MM.1S (cell line): ENCODE measurements at regions not wholly inside any gene's neighbourhood (a gene's known extent, or its start where the extent isn't known, plus 50 kb on each side); places are given as distances from the start of the nearest gene placed in this dataset.

Source experiments
- DNase-seq: peaks from one replicate; pipeline ENCODE4 v3.0.0-alpha.2; 2015
- H2AFZ ChIP-seq: fragments of 300-600 bp; sonication (generic); 2 replicates; pipeline ENCODE4 v1.6.0; 2016; ENCODE audit warnings: antibody characterized with exemption, low read length
- H3F3A ChIP-seq: fragments of 300-600 bp; sonication (generic); 2 replicates; pipeline ENCODE4 v1.6.1; 2016; ENCODE audit warnings: mild to moderate bottlenecking, antibody characterized with exemption, low read length, moderate library complexity, mixed read lengths; ENCODE audit not compliant: insufficient read depth
- H3K27ac ChIP-seq: fragments of 300-600 bp; sonication (generic); 2 replicates; pipeline ENCODE4 v1.5.1; 2016; ENCODE audit warnings: mild to moderate bottlenecking, low read length
- H3K27me3 ChIP-seq: fragments of 300-600 bp; sonication (generic); replicated peaks from 2 replicates; pipeline ENCODE4 v1.6.0; 2016; ENCODE audit warnings: low read length; ENCODE audit not compliant: insufficient read depth
- H3K36me3 ChIP-seq: fragments of 300-600 bp; sonication (generic); replicated peaks from 2 replicates; pipeline ENCODE4 v1.6.1; 2016; ENCODE audit warnings: mild to moderate bottlenecking, low read length, mixed read lengths; ENCODE audit not compliant: insufficient read depth
- H3K4me1 ChIP-seq: fragments of 300-600 bp; sonication (generic); 2 replicates; pipeline ENCODE4 v1.6.1; 2016; ENCODE audit warnings: low read length, mixed read lengths
- H3K4me2 ChIP-seq: fragments of 300-600 bp; sonication (generic); 2 replicates; pipeline ENCODE4 v1.6.0; 2016; ENCODE audit warnings: low read depth, low read length
- H3K4me3 ChIP-seq: fragments of 300-600 bp; sonication (generic); 2 replicates; pipeline ENCODE4 v1.5.1; 2016; ENCODE audit warnings: low read length, mixed read lengths
- H3K79me2 ChIP-seq: fragments of 300-600 bp; sonication (generic); 2 replicates; pipeline ENCODE4 v1.6.1; 2016; ENCODE audit warnings: mixed run types, low read length, mixed read lengths
- H3K9ac ChIP-seq: fragments of 300-600 bp; sonication (generic); 2 replicates; pipeline ENCODE4 v1.6.1; 2016; ENCODE audit warnings: low read length, mixed read lengths
- H3K9me2 ChIP-seq: fragments of 300-600 bp; sonication (generic); replicated peaks from 2 replicates; pipeline ENCODE4 v1.6.1; 2016; ENCODE audit warnings: mild to moderate bottlenecking, low read length, mixed read lengths; ENCODE audit not compliant: insufficient read depth
- H3K9me3 ChIP-seq: fragments of 300-600 bp; sonication (generic); replicated peaks from 2 replicates; pipeline ENCODE4 v1.6.1; 2016; ENCODE audit warnings: mild to moderate bottlenecking, low read length, mixed read lengths; ENCODE audit not compliant: insufficient read depth
- H4K20me1 ChIP-seq: fragments of 300-600 bp; sonication (generic); 2 replicates; pipeline ENCODE4 v1.6.1; 2016; ENCODE audit warnings: mild to moderate bottlenecking, low read length, moderate library complexity, mixed read lengths; ENCODE audit not compliant: insufficient read depth
- CTCF ChIP-seq: fragments of 300-600 bp; sonication (generic); IDR thresholded peaks from 2 replicates; pipeline ENCODE4 v1.5.1; 2016; ENCODE audit warnings: antibody characterized with exemption, low read length, mixed read lengths
- EZH2 ChIP-seq: fragments of 300-600 bp; sonication (generic); optimal IDR thresholded peaks from 2 replicates; pipeline ENCODE3; 2017; ENCODE audit warnings: low read depth, mild to moderate bottlenecking, antibody characterized with exemption, low read length, mixed read lengths
- EZH2phosphoT487 ChIP-seq: fragments of 300-600 bp; sonication (generic); IDR thresholded peaks from 2 replicates; pipeline ENCODE4 v1.6.1; 2018; ENCODE audit warnings: antibody characterized with exemption, low read length

DNA sequence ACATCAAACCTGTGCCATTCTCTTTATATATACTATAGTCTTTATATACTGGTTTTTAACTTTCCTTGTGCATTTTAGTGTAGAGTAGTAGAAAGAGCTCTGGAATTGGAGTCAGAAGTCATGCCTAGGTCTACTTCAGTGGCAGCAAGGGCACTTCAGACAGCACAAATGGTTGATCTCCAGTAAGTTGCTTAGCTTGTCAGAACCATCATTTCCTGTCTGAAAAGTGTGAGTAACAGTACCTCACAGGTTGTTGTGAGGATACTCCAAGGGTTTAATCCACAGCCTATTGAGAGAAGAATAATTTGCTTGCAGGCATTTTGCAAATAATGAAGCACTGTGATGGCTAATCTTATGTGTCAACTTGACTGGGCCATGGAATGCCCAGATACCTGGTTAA is 95.8 kb upstream of the NR4A3 start:
- Histone ChIP-seq H3K9me3 (no peaks in the 10 kb centered on the region), H3K27me3 (no peaks in the 10 kb centered on the region), H3K36me3 (no peaks in the 10 kb centered on the region), H3F3A (no peaks in the 10 kb centered on the region), H3K4me2 (no peak overlapping the region), H3K9ac (no peak overlapping the region), H2AFZ (no peak overlapping the region), H3K4me1 (no peaks in the 10 kb centered on the region), H3K27ac (no peak overlapping the region), H3K79me2 (no peaks in the 10 kb centered on the region), H3K9me2 (no peaks in the 10 kb centered on the region), H3K4me3 (no peak overlapping the region), H4K20me1 (no peaks in the 10 kb centered on the region)
- TF ChIP-seq EZH2phosphoT487 (no peak), EZH2 (no peak), CTCF (no peak)
- no peak for DNase-seq

GRCh38 chr9:99726758-99727157 is 94.9 kb upstream of the NR4A3 start:
- H3K27me3 ChIP-seq, result no peaks in the 10 kb centered on the region
- DNase-seq, result no peak
- H3K9me3 ChIP-seq, result no peaks in the 10 kb centered on the region
- H3K4me3 ChIP-seq, result no peak overlapping the region
- no peak overlapping the region for H2AFZ ChIP-seq
- no peaks in the 10 kb centered on the region for H3K36me3 ChIP-seq
- H3K79me2 ChIP-seq, result no peaks in the 10 kb centered on the region
- TF ChIP-seq EZH2phosphoT487 (no peak), EZH2 (no peak), CTCF (no peak)
- H3K4me2 ChIP-seq, result no peak overlapping the region
- H3K9ac ChIP-seq, result no peak overlapping the region
- H3K4me1 ChIP-seq, result no peaks in the 10 kb centered on the region
- H3K9me2 ChIP-seq, result no peaks in the 10 kb centered on the region
- H4K20me1 ChIP-seq, result no peaks in the 10 kb centered on the region
- no peaks in the 10 kb centered on the region for H3F3A ChIP-seq
- H3K27ac ChIP-seq, result no peak overlapping the region

DNA sequence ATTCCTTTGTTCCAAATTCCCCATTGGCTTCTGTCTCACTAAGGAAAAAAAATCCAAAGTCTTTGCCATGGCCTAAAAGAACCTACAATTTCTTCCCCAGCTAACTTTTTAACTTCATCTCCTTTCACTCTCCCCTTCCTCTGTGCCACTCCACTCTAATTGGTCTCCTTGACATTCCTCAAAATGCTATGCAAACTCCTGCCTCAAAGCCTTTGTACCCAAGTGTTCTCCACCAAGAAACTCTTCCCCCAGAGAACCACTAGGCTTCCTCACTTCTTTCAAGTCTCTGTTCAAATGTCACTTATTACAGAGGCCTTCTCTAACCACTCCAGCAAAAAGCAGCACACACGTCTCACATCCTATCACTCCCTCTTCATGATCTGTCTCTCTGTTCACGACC is 91.6 kb upstream of the NR4A3 start:
- Histone ChIP-seq H3F3A (no peaks in the 10 kb centered on the region), H3K27me3 (no peaks in the 10 kb centered on the region), H3K4me2 (no peak overlapping the region), H3K36me3 (no peaks in the 10 kb centered on the region), H3K9ac (no peak overlapping the region), H3K79me2 (no peaks in the 10 kb centered on the region), H4K20me1 (no peaks in the 10 kb centered on the region), H2AFZ (no peak overlapping the region), H3K4me3 (no peak overlapping the region), H3K9me2 (no peaks in the 10 kb centered on the region), H3K27ac (no peak overlapping the region), H3K9me3 (no peaks in the 10 kb centered on the region), H3K4me1 (no peaks in the 10 kb centered on the region)
- TF ChIP-seq CTCF (no peak), EZH2 (no peak), EZH2phosphoT487 (no peak)
- DNase-seq, result no peak

DNA sequence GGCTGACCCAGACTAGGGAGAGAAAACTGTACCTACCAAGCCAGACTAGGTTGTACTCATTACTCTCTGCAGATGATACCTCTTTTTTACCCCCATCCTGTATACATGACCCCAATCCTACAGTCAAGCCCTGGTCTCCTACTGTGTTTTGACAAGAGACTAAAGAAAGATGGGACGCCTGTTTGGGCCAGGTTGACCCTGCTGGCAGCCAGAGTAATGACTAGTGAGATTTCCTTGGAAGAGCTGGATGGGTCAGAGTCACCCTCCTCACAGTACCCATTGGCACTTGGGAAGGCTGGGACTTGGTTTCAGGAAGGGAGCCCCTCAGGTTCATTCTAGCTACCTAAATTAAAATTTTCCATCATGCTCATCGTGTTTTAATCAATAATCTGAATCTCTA is 89.7 kb upstream of the NR4A3 start:
- Histone ChIP-seq H4K20me1 (no peaks in the 10 kb centered on the region), H3K4me3 (no peak overlapping the region), H2AFZ (no peak overlapping the region), H3K79me2 (no peaks in the 10 kb centered on the region), H3K9ac (no peak overlapping the region), H3K4me1 (no peaks in the 10 kb centered on the region), H3K4me2 (no peak overlapping the region), H3K27me3 (no peaks in the 10 kb centered on the region), H3K27ac (no peak overlapping the region), H3K9me3 (no peaks in the 10 kb centered on the region), H3K9me2 (no peaks in the 10 kb centered on the region), H3K36me3 (no peaks in the 10 kb centered on the region), H3F3A (no peaks in the 10 kb centered on the region)
- DNase-seq, result no peak
- TF ChIP-seq EZH2 (no peak), CTCF (no peak), EZH2phosphoT487 (no peak)
